Neural cell (in vitro differentiated cells): ENCODE measurements at regions not wholly inside any gene's neighbourhood (a gene's known extent, or its start where the extent isn't known, plus 50 kb on each side); places are given as distances from the start of the nearest gene placed in this dataset.

Experiments
- H2AFZ ChIP-seq: fragments of 200-600, 300-800 bp; sonication (generic), shearing (Covaris generic); 2 replicates; pipeline ENCODE4 v1.6.0; 2014; ENCODE audit warnings: low read depth, mild to moderate bottlenecking, antibody characterized with exemption, low read length, moderate library complexity
- H3F3A ChIP-seq: fragments of 200-600 bp; shearing (Covaris generic); 2 replicates; pipeline ENCODE4 v1.6.1; 2016; ENCODE audit warnings: mild to moderate bottlenecking, moderate library complexity, mixed read lengths, antibody characterized with exemption, low read length; ENCODE audit not compliant: insufficient read depth, poor library complexity, severe bottlenecking
- H3K27ac ChIP-seq: fragments of 200-600, 300-800 bp; sonication (generic), shearing (Covaris generic); 2 replicates; pipeline ENCODE4 v1.5.1; 2014; ENCODE audit warnings: mild to moderate bottlenecking, low read length, moderate library complexity
- H3K27me3 ChIP-seq: fragments of 300-800, 200-600 bp; sonication (generic), shearing (Covaris generic); 2 replicates; pipeline ENCODE4 v1.6.0; 2014; ENCODE audit warnings: mild to moderate bottlenecking, low read depth, low read length, moderate library complexity; ENCODE audit not compliant: insufficient read depth
- H3K36me3 ChIP-seq: fragments of 300-800, 200-600 bp; sonication (generic), shearing (Covaris generic); 2 replicates; pipeline ENCODE4 v1.5.1; 2014; ENCODE audit warnings: mild to moderate bottlenecking, antibody characterized with exemption, low read length, moderate library complexity; ENCODE audit not compliant: insufficient read depth
- H3K4me2 ChIP-seq: fragments of 300-800, 200-600 bp; sonication (generic), shearing (Covaris generic); 2 replicates; pipeline ENCODE4 v1.6.0; 2014; ENCODE audit warnings: mild to moderate bottlenecking, low read length
- H3K4me3 ChIP-seq: fragments of 300-800, 200-600 bp; sonication (generic), shearing (Covaris generic); 2 replicates; pipeline ENCODE4 v1.5.1; 2014; ENCODE audit warnings: mild to moderate bottlenecking, low read length, moderate library complexity
- H3K79me2 ChIP-seq: fragments of 200-600 bp; shearing (Covaris generic); replicated peaks from 2 replicates; pipeline ENCODE4 v1.6.0; 2014; ENCODE audit warnings: mild to moderate bottlenecking, low read length, moderate library complexity; ENCODE audit not compliant: insufficient read depth
- H3K9ac ChIP-seq: fragments of 300-800, 200-600 bp; sonication (generic), shearing (Covaris generic); 2 replicates; pipeline ENCODE4 v1.6.1; 2016; ENCODE audit warnings: mild to moderate bottlenecking, low read length, mixed read lengths
- H3K9me2 ChIP-seq: fragments of 200-600 bp; shearing (Covaris generic); 2 replicates; pipeline ENCODE4 v1.6.1; 2016; ENCODE audit warnings: mild to moderate bottlenecking, low read length, mixed read lengths; ENCODE audit not compliant: insufficient read depth
- H3K9me3 ChIP-seq: fragments of 200-600, 300-800 bp; sonication (generic), shearing (Covaris generic); 2 replicates; pipeline ENCODE4 v1.6.1; 2016; ENCODE audit warnings: mild to moderate bottlenecking, mixed run types, low read length, moderate library complexity, mixed read lengths
- H4K20me1 ChIP-seq: fragments of 200-600 bp; shearing (Covaris generic); 2 replicates; pipeline ENCODE4 v1.6.1; 2016; ENCODE audit warnings: mild to moderate bottlenecking, mixed run types; ENCODE audit not compliant: insufficient read depth
- CTCF ChIP-seq: fragments of 450-650 bp; IDR thresholded peaks from 2 replicates; pipeline ENCODE4 v1.5.1; 2014; ENCODE audit warnings: antibody characterized with exemption, mild to moderate bottlenecking, moderate library complexity; ENCODE audit not compliant: poor library complexity, severe bottlenecking
- EP300 ChIP-seq: fragments of 450-650 bp; conservative IDR thresholded peaks from 2 replicates; pipeline ENCODE4 v1.6.1; 2014; ENCODE audit warnings: antibody characterized with exemption, mild to moderate bottlenecking, moderate library complexity; ENCODE audit not compliant: poor library complexity, severe bottlenecking
- EZH2 ChIP-seq: fragments of 200-600, 300-800 bp; shearing (Covaris generic), sonication (generic); IDR thresholded peaks from 2 replicates; pipeline ENCODE4 v1.6.1; 2014; ENCODE audit warnings: antibody characterized with exemption, low read length, borderline replicate concordance, mild to moderate bottlenecking; ENCODE audit not compliant: insufficient read depth, poor library complexity, severe bottlenecking
- MXI1 ChIP-seq: fragments of 450-650 bp; conservative IDR thresholded peaks from 2 replicates; pipeline ENCODE4 v1.6.1; 2014; ENCODE audit warnings: antibody characterized with exemption, mild to moderate bottlenecking; ENCODE audit not compliant: poor library complexity, severe bottlenecking
- POLR2AphosphoS5 ChIP-seq: IDR thresholded peaks from 2 replicates; pipeline ENCODE4 v1.6.1; 2012
- RAD21 ChIP-seq: fragments of 450-650 bp; conservative IDR thresholded peaks from 2 replicates; pipeline ENCODE4 v1.6.1; 2014; ENCODE audit warnings: antibody characterized with exemption, mild to moderate bottlenecking, moderate library complexity
- REST ChIP-seq: IDR thresholded peaks from 2 replicates; pipeline ENCODE4 v1.6.1; 2012; ENCODE audit warnings: borderline replicate concordance
- SMC3 ChIP-seq: fragments of 450-650 bp; conservative IDR thresholded peaks from 2 replicates; pipeline ENCODE4 v1.6.1; 2014; ENCODE audit warnings: antibody characterized with exemption, mild to moderate bottlenecking, moderate library complexity; ENCODE audit not compliant: poor library complexity
- TAF1 ChIP-seq: IDR thresholded peaks from 2 replicates; pipeline ENCODE4 v1.6.1; 2012; ENCODE audit warnings: low read depth

GRCh38 chr4:60122820-60123219 is 1077.3 kb upstream of the ADGRL3 start:
- H3K36me3 ChIP-seq: no peaks in the 10 kb centered on the region
- no peak overlapping the region for H2AFZ ChIP-seq
- TF ChIP-seq SMC3 (no peak), EZH2 (no peak), RAD21 (no peak), POLR2AphosphoS5 (no peak), REST (no peak), MXI1 (no peak)
- H3K9ac ChIP-seq: no peak overlapping the region
- no peaks in the 10 kb centered on the region for H3K27me3 ChIP-seq
- no peak overlapping the region for H3K27ac ChIP-seq
- H3K4me3 ChIP-seq: no peak overlapping the region
- H3K4me2 ChIP-seq: no peak overlapping the region
- no peaks in the 10 kb centered on the region for H4K20me1 ChIP-seq
- no peaks in the 10 kb centered on the region for H3K9me3 ChIP-seq
- H3F3A ChIP-seq: no peaks in the 10 kb centered on the region
- no peaks in the 10 kb centered on the region for H3K9me2 ChIP-seq
- H3K79me2 ChIP-seq: no peaks in the 10 kb centered on the region

GRCh38 chr4:60128888-60129287 is 1071.2 kb upstream of the ADGRL3 start:
- H3K4me3 ChIP-seq: no peak overlapping the region
- no peaks in the 10 kb centered on the region for H3K27me3 ChIP-seq
- no peaks in the 10 kb centered on the region for H3K36me3 ChIP-seq

More at GRCh38 chr4:60128888-60129287, 1071.2 kb upstream of the ADGRL3 start:
- Histone ChIP-seq H4K20me1 (no peaks in the 10 kb centered on the region), H3F3A (no peaks in the 10 kb centered on the region), H3K79me2 (no peaks in the 10 kb centered on the region), H3K9me3 (no peaks in the 10 kb centered on the region), H3K4me2 (no peak overlapping the region), H2AFZ (no peak overlapping the region), H3K9me2 (no peaks in the 10 kb centered on the region), H3K9ac (no peak overlapping the region), H3K27ac (no peak overlapping the region)
- TF ChIP-seq CTCF: no peak
- TF ChIP-seq REST: no peak
- TF ChIP-seq RAD21: no peak
- TF ChIP-seq POLR2AphosphoS5: no peak
- TF ChIP-seq EZH2: no peak
- TF ChIP-seq EP300: no peak
- TF ChIP-seq SMC3: no peak
- TF ChIP-seq TAF1: no peak
